Astrocyte of the cerebellum (primary cell): ENCODE measurements at regions not wholly inside any gene's neighbourhood (a gene's known extent, or its start where the extent isn't known, plus 50 kb on each side); places are given as distances from the start of the nearest gene placed in this dataset.

Experiments
- DNase-seq: peaks from one replicate; pipeline ENCODE4 v3.0.0-alpha.2; 2011; ENCODE audit warnings: low read depth
- H3K4me3 ChIP-seq: 2 replicates; pipeline ENCODE4 v1.5.1; 2011; ENCODE audit warnings: mild to moderate bottlenecking, low read depth, low read length, moderate library complexity
- CTCF ChIP-seq: IDR thresholded peaks from 2 replicates; pipeline ENCODE4 v1.5.1; 2012; ENCODE audit warnings: low read length, low read depth, moderate library complexity, mild to moderate bottlenecking; ENCODE audit errors: missing control alignments
- in situ Hi-C: cut with HindIII; loops from 2 replicates; pipeline ENCODE4 v1.10.0; 2017; ENCODE audit warnings: low sequenced_read_pairs

GRCh38 chr12:131441060-131441396 is 269.9 kb upstream of the SFSWAP start:
- DNase-seq, result no peak

GRCh38 chr12:131441638-131442336 is 269.1 kb upstream of the SFSWAP start:
- in situ Hi-C loops, result no loop called here
- DNase-seq, result no peak
- no peak overlapping the region for H3K4me3 ChIP-seq
- TF ChIP-seq CTCF, result no peak

More at GRCh38 chr12:131441060-131441396, 269.9 kb upstream of the SFSWAP start:
- TF ChIP-seq CTCF, result no peak
- no peak overlapping the region for H3K4me3 ChIP-seq
- in situ Hi-C loops, result no loop called here

DNA sequence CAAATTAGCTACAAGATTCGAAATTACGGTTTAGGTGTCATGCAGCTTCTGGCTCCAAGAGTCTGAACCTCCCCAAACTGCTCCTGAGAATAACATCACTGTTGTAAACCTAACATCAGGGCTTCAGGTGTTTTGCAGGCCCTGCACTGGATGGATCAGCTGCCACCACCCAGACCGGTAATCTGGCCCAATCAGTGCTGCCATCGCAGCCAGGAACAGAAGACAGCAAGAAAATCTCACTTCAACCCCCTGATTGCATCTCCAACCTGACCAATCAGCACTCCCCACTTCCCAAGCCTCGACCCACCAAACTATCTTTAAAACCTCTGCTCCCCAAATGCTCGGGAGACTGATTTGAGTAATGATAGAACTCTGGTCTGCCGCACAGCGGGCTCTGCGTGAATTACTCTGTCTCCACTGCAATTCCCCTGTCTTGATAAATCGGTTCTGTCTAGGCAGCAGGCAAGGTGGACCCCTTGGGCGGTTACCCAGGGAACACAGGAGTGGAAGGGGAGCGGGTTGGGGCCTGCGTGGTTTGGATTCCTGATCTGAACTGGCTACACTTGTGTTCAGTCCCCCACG is 268.5 kb upstream of the SFSWAP start:
- DNase-seq, result no peak
- in situ Hi-C loops, result no loop called here
- TF ChIP-seq CTCF, result no peak
- no peak overlapping the region for H3K4me3 ChIP-seq

DNA sequence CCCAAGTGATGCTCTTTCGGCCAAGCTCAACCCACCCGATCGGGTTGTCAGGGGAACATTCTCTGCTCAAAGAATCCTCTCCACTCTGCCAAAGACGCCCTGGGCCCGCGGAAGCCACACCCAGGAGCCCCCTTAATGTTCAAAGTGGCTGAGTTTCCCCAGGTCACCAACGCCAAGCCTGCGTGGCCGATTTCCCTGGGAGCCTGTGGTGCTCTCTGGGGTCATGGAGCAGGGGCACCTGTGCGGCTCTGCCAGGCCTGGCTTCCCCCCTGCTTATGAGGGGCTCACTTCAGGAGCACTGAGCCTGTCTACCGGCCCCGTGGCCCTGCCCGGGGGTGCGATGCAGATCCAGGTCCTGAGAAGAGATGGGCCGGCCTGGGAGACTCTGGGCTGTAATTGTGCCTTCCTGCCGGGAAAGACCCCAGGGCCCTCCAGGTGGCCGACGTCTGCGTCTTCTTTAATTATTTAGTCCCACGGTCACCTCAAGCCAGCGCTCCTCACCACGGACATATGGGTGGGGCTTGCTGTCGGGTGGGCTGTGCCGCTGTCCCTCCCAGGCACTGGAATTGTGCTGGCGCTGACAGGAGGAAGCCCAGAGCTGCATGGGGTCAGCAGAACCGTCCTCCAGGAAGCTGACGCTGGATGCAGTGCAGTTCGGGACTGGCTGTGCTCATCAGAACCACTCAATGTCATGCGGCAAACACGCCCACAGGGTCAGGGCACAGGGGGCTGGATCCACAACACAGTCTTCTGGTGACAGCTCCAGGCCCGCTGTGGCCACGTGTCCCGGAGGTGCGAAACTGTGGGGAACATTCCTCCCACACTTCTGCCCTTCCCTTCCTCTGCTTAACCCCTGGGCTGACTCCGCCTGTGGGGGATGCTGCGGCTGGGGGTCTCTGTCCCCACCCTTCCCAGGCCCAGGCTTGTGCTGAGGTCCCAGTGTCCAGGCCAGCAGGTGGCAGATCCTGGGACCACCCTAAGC is 267.6 kb upstream of the SFSWAP start:
- in situ Hi-C loops, result no loop called here
- no peak for DNase-seq
- TF ChIP-seq CTCF, result no peak

DNA sequence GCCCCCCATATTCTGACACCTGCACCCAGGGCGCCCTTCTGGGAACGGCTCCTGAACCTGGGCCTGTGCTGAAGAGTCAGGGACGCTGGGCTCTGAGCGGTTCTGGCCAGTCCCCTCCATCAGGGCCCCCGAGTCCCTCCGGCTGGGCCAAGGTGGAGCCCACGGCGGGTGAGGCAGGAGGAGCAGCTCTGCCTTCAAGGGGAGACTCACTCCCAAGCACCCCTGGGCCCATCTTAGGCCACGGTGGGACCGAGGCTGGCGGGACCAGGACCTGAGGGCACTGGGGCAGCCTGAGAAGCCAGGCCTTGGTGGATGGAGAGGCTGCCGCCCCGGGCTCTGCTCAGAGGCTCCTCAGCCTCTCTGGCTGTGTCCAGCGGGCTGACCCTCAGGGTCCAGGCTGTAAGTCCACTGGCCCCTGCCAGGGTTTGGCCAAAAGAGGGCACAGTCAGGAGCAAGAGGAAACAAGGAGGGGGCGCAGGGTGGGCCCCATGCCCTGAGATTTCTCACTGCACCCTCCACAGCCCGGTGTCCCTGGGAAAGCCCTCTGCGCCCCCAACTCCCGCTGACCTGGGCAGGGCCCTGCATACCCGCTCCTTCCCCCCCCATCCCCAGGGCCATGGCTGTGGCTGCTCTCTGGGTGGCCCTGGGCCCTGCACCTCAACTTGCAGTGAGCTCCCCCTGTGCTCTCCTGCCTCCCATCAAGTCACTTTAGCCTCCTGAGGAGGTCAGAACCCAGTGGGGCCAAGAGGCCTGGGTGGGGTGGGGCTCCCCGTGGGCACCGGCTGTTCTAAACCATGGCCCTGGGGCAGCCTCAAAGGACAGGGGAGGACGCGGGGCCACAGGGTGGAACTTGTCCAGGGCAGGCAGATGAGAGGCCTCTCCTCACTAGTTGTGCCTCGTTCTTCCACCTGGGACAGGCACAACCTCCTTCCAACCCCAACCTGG is 266.4 kb upstream of the SFSWAP start:
- TF ChIP-seq CTCF, result no peak
- in situ Hi-C loops, result no loop called here
- DNase-seq, result no peak
- H3K4me3 ChIP-seq, result no peak overlapping the region

More for the DNA sequence above, 267.6 kb upstream of the SFSWAP start:
- H3K4me3 ChIP-seq, result no peak overlapping the region

GRCh38 chr12:131445184-131445774 is 265.6 kb upstream of the SFSWAP start:
- in situ Hi-C loops, result no loop called here
- H3K4me3 ChIP-seq, result no peak overlapping the region
- TF ChIP-seq CTCF, result no peak
- no peak for DNase-seq
